Activated CD4-positive, alpha-beta T cell treated with anti-CD3 and anti-CD28 coated beads, Interleukin-10, Interleukin-2, amounts not matched to agents 100 ng/mL and 50 ng/mL, durations not matched to agents 16 hours and 8 hours (primary cell): ENCODE measurements at regions not wholly inside any gene's neighbourhood (a gene's known extent, or its start where the extent isn't known, plus 50 kb on each side); places are given as distances from the start of the nearest gene placed in this dataset.
"Not testable (repeated sequence)": the region's sequence is repeated elsewhere in the genome, so short reads cannot be mapped to it uniquely, and the experiment has no call there.

ENCODE experiments used
- DNase-seq: peaks from one replicate; pipeline ENCODE4 v3.0.0-alpha.2; 2020

DNA sequence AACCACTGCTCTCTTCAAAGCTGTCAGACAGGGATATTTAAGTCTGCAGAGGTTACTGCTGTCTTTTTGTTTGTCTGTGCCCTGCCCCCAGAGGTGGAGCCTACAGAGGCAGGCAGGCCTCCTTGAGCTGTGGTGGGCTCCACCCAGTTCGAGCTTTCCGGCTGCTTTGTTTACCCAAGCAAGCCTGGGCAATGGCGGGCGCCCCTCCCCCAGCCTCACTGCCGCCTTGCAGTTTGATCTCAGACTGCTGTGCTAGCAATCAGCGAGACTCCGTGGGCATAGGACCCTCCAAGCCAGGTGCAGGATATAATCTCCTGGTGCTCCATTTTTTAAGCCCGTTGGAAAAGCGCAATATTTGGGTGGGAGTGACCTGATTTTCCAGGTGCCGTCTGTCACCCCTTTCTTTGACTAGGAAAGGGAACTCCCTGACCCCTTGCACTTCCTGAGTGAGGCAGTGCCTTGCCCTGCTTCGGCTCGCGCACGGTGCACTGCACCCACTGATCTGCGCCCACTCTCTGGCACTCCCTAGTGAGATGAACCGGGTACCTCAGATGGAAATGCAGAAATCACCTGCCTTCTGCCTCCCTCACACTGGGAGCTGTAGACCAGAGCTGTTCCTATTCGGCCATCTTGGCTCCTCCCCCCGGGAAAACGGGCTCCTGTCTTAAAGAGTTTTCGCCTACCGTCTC is 758.3 kb upstream of the NXPH2 start:
- DNase-seq: not testable (repeated sequence)

DNA sequence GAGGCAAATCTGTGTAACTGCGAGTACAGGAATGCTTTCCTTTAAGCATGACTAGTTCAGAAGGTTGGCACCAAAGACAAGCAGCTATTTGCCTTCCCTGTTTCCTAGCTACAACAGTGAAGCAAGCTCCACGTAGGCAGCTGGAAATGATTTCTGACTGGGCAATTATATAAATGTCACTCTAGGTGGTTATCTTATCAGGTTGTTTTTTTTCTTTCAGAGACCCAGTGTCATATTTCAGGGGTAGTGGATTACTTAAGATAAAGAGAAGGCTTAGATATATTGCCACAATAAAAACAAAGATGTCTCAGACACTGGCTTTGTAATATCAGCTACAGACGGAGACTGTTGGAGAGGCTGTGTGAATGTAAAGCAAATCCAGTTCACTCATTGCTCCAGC is 748.9 kb upstream of the NXPH2 start:
- no peak for DNase-seq

- no peak for DNase-seq
Observed at GRCh38 chr2:139526781-139527180, 746.6 kb upstream of the NXPH2 start.

DNA sequence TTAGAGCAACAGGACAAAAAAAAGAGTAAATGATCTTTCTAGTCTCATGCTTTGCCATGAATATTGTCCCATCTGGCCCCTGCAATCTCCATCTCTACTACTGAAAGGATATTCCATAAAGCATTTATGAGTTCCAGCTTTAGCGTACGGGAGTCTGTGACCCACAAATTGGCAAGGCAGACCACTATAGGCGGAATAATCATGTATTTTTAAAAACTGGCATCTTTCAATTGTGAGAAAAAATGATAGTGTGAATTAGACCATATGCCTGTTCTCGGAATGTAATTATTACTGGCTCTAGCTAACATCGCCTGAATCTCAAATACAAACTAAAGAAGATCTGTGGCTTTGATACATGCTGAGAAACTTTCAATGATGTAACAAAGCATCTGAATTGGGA is 738.1 kb upstream of the NXPH2 start:
- no peak for DNase-seq

DNA sequence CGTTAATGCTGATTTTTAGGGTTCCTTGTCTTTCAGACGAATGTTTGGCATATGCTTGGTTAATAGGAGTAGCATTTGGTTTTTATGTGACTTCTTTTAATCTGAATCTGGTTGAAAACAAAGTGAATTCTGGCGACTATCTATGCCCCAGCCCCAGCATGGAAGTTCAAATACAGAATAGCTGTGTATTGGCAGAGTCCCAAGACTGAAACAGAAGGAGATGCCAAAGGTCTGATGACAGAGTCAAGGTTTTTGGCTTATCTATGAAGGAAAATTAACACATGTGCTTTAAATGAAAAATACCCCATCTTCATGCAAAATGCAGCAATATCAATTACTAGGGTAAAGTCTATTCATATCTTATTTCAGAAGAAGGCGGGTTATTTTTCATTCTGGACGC is 734.8 kb upstream of the NXPH2 start:
- DNase-seq: no peak

- DNase-seq: no peak
Observed at GRCh38 chr2:139495851-139496250, 715.7 kb upstream of the NXPH2 start.

- DNase-seq: no peak
Observed at GRCh38 chr2:139492131-139492680, 712.0 kb upstream of the NXPH2 start.

GRCh38 chr2:139480161-139480650 is 700.0 kb upstream of the NXPH2 start:
- no peak for DNase-seq

DNA sequence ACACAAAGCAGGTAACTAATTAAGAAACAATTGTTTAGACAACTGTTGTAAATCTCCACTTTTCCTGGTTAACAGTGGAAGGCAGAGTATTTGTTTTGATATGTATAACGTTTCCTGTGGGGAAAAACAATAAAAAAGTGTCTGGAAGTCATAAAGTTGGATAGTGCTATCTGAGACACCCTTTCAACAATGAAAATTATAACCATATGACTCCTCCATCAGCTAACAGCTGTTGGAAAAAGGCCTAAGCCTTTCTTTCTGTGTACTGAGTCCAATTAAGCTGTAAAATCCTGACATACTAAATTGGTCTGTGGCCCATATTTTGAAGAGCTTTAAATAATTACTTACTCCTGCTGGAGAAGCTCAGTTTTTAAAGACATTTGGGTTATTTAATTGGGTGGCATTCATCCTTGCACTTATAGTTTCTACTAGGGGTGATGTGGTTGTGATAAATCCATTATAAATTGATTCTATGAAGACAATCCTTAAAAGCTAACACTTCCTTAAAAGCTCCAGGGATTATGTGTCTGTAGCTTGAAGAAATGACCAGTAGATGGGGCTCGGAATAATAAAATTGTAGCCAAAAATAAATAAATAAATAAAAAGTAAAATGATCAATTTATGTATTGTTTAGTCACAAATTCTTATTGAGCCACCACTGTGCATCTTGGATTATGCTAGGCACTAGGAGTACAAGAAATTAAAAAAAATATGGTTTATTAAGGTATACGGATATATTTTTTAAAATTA is 698.1 kb upstream of the NXPH2 start:
- DNase-seq: no peak

GRCh38 chr2:139477618-139478017 is 697.4 kb upstream of the NXPH2 start:
- no peak for DNase-seq

DNA sequence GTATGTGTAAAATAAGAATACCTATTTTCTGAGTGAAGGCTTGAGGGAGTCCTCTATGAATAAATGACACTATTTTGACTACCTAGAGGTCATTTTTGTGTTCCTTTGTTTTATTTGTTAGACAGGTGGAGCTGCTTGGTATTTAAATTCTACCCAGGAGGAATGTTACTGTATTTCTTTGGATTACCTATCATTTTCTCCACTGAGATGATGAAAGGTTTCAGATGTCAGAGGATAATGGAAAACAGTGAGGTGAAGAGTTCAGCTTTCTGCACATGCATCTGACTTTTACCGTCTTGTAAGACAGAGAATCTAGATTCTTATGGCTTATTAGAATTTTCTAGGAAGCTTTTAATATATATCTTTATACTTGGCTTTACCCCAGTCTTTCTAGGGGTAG is 689.8 kb upstream of the NXPH2 start:
- DNase-seq: no peak

- DNase-seq: no peak
Observed at GRCh38 chr2:139465789-139466188, 685.6 kb upstream of the NXPH2 start.

DNA sequence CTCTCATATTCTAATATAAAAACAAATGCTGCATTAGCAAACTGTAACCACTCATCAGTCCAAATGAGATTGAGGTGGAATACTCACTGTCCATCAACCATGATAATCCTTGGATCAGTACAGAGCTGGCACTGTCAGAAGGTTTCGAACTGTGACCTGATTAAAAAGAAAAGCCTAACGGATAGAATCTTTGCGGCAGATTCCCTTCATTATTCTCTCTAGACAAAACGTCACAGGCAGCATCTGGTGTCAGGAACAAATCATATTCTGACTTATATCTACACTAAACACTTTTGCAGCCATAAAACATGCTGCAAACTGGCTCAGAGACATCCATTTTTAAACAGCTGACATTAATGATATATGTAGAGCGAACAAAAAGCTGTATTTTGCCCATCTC is 677.7 kb upstream of the NXPH2 start:
- no peak for DNase-seq

GRCh38 chr2:139454251-139454650 is 674.1 kb upstream of the NXPH2 start:
- DNase-seq: no peak

DNA sequence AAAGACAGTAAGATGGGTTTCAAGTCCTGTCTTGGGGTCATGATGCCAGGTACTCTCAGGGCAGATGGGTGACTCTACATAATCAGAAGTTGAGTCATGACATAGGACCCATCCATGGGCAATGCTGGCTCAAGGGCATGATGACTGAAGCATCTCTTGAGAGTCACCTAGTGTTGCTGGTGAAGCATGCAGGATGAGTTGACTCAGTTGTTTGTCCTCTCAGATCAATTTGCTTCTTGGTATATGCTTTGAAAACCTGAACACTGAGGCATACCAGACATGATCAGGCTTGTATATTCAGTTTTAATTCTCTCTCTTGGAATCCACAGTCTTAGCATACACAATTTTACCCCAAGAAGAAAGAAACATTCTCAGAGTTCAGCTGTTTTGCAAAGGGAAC is 658.9 kb upstream of the NXPH2 start:
- no peak for DNase-seq

GRCh38 chr2:139438478-139438877 is 658.3 kb upstream of the NXPH2 start:
- DNase-seq: no peak

DNA sequence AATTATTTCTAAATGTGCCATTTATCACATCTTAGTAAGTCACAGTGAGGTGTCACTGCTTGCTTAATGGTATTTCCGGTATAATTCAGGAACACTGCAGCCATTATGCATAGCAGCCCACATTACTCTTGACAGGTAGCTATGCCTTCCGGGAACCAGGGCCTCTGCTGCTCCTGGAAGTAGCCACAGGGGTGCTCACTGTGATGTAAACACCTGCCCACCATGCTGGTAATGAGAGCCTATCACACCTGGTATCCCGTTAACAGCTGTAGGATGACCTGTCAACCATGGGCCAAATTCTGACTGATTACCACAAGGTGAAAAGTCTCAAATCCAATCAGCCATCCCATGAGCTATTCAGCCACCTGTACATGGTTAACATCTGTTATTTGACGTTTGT is 647.0 kb upstream of the NXPH2 start:
- DNase-seq: no peak

DNA sequence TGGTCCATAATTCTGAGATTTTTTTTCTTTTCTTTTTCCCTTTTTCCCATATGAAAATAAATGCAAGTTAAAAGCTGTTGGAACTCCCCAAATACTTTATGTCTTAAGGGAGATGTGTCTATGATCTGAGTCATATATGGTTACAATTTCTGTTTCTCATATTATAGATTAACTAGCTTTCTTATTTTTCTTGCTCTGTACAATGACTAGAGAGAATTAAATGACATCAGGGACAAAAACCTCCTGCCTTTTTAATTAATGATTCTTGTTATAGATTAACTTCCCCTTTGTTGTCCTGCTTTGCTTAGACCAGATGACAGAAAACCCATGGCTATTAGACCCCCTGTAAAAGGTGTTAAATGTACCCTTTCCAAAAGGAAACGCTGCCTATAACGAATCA is 643.9 kb upstream of the NXPH2 start:
- DNase-seq: no peak

DNA sequence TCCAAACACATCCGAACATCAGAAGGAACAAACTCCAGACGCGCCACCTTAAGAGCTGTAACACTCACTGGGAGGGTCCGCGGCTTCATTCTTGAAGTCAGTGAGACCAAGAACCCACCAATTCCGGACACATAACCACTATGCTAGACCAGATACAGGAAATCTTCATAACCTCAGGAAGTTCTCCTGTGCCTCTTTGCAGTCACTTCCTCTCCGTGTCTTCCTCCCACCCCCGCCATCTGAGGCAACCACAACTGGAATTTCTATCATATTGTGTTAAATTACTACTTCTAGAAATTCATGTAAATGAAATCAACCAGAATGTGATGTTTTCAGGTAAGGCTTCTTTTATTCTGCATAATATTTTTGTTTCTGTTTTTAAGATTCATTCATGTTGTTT is 631.0 kb upstream of the NXPH2 start:
- DNase-seq: no peak

GRCh38 chr2:139410833-139411174 is 630.6 kb upstream of the NXPH2 start:
- DNase-seq: not testable (repeated sequence)

DNA sequence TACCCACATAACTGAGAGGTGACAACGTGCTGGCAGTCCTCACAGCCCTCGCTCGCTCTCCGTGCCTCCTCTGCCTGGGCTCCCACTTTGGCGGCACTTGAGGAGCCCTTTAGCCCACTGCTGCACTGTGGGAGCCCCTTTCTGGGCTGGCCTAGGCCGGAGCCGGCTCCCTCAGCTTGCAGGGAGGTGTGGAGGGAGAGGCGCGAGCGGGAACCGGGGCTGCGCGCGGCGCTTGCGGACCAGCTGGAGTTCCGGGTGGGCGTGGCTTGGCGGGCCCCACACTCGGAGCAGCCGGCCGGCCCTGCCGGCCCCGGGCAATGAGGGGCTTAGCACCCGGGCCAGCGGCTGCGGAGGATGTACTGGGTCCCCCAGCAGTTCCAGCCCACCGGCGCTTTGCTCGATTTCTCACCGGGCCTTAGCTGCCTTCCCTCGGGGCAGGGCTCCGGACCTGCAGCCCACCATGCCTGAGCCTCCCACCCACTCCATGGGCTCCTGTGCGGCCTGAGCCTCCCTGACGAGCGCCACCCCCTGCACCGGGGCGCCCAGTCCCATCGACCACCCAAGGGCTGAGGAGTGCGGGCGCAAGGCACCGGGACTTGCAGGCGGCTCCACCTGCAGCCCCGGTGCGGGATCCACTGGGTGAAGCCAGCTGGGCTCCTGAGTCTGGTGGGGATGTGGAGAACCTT is 630.1 kb upstream of the NXPH2 start:
- DNase-seq: not testable (repeated sequence)

DNA sequence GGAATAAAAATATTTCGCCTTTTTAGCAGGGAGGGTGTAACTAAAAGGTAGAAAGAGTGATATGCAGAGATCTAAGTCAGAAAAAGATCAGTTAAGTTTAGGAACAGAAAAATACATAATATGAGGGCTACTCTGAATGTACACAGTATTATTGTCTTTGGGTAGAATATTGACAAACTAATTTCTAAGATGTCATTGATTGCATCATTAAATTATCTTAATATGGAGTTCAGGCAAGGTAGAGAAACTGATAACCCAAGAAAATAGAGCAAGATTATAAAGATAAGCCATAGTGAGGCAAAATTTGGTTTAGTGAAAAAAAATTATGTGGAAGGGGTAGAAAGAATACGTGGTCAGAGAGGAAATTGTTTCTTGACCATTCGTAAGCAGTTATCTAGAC is 629.0 kb upstream of the NXPH2 start:
- no peak for DNase-seq

DNA sequence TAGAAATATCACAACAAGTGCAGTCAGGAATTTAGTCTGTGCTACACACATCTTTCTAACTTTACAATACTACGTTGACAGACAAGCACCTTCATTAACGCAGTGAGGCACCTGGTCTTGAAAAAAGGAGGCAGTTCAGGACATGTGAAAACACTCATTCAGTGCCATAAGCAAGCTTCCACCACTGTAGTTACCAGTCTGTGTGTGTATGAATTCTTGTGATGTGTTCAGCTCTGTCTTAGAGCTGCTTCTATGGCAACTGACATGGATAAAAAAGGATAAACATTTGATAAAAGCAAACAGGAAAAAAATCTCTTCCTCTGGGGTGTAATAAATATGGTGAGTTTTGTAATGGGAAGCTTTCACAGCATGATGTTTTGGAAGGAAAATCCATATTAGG is 623.8 kb upstream of the NXPH2 start:
- no peak for DNase-seq

- no peak for DNase-seq
Observed at GRCh38 chr2:139394801-139395200, 614.6 kb upstream of the NXPH2 start.
